GM19463 (cell line): ENCODE measurements at regions not wholly inside any gene's neighbourhood (a gene's known extent, or its start where the extent isn't known, plus 50 kb on each side); places are given as distances from the start of the nearest gene placed in this dataset.
"Not testable (repeated sequence)": the region's sequence is repeated elsewhere in the genome, so short reads cannot be mapped to it uniquely, and the experiment has no call there.

Source experiments
- ATAC-seq: cut with Tn5 transposase; IDR thresholded peaks from one replicate; pipeline ENCODE4 v1.9.1; 2021; ENCODE audit warnings: mild to moderate bottlenecking, moderate library complexity; ENCODE audit not compliant: unreplicated experiment

DNA sequence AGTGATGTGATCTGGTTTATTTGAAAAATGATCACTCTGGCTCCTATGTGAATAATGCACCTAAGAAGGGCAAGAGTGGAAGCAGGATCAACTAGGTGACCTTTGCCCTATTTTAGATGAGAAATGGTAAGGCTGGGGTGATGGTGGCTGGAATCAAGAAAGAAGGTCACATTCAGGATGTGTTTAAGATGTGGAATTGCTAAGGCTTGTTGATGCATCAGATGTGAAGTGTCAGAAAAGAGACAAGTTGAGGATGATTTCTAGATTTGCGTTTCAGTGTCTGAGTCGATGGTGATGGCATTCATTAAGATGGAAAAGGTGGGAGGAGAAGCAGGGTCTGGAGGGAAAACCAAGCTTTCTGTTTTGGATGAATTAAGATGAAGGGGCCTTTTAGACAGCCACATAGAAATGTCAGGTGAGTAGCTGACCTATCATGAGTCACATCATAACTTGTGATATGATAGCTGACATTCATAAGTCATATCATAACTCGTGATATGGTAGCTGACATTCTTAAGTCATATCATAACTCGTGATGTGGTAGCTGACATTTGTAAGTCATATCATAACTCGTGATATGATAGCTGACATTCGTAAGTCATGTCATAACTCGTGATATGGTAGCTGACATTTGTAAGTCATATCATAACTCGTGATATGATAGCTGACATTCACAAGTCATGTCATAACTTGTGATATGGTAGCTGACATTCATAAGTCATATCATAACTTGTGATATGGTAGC is 101.2 kb upstream of the SEC11C start:
- ATAC-seq: no peak

DNA sequence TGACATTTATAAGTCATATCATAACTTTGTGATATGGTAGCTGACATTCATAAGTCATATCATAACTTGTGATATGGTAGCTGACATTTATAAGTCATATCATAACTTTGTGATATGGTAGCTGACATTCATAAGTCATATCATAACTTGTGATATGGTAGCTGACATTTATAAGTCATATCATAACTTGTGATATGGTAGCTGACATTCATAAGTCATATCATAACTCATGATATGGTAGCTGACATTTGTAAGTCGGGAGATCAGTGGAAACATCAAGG is 100.7 kb upstream of the SEC11C start:
- ATAC-seq: not testable (repeated sequence)

DNA sequence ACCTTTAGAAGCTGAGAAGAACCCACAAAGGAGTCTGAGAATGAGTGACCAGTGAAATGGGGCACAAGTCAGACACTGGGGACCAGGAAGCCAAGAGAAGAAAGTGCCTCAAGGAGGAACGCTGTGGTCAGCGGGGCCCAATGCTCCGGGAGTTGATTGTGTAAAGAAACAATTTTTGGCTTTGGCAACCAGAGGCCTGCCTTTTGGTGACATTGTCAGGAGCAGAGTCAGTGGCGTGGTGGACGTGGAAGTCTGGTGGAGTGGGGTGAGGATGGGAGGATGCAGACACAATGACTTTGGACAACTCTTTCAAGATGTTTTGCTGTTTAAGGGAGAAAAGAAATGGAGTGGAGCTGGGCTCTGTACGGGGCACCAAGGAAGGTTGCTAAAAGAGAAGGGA is 100.2 kb upstream of the SEC11C start:
- no peak for ATAC-seq

DNA sequence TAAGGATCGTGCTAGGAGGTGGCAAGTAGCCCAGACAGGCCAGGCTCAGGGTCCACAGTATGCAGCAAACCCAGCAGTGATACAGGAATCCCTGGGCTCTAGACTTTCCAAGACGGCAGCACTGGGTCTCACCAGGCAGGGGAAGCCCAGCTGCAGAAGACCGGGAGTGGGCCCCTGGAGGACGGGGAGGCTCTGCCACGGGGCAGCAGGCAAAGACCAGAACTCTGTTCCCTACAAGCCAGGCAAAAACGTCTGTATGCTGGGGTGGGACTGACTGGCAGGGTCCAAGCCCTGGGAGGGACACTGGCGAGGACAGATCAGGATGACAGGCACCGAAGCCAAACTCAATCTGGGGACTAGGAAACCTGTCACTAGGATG is 98.9 kb upstream of the SEC11C start:
- ATAC-seq: no peak

DNA sequence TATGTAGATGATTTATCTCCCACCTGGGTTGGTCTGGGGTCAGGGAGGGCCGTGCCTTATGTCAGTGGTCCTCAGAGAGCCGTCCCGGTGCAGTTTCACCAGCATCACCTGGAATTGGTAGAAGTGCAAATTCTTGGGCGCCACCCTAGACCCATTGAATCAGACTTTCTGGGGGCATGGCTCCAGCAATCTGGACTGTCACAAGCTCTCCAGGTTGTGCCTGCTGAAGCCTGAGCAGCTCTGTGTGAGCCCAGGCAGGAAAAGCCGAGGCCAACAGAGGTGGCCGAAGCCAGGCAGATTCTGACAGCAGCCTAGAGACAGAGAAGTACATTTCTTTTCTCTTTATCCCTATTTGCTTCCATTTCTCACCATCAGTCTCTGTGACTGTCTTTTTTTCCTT is 98.4 kb upstream of the SEC11C start:
- ATAC-seq: no peak

DNA sequence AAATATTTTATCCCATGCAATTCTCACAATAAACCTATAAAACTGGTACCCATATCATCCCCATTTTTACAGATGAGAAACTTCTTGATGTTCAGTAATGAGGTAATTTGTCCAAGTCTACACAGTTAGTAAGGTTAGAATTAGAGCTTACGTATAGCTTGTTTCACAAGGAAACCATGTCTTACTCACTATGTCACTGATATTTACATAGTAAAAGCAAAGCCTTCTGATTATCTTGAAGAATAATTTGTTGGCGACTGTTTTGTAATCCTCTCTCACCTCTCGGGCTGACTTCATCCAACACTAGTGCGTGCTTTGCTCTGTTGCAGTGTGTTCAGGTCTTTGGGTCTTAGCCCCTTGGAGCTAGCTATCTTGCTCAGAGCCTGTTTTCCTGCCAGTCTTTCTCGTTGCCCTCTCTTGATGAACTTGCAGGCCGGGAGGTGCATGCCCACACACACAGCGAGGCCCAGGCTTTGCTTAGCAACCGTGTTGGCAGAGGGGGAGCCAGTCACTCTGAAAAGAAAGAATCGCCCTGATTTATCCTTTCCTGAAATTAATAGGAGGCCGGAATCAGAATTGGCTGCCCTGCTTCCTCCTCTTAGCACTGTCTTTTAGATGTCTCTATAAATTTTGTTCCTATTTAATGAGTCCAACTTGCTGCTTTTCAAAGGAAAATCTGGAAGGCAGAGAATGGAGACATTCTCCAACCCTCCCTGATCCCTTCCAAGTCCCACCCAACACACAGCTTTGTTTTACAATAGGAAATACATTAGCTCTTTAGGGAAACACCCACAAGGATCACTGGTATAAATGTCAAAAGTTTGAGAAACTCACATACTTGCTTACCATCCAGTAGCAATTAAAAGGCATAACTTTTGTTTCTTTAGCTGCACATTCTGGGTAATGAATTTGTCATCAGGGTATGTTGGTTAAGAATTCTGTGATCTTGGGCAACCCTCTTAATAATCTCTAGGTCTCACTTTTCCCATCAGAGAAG is 97.6 kb upstream of the SEC11C start:
- ATAC-seq: no peak

DNA sequence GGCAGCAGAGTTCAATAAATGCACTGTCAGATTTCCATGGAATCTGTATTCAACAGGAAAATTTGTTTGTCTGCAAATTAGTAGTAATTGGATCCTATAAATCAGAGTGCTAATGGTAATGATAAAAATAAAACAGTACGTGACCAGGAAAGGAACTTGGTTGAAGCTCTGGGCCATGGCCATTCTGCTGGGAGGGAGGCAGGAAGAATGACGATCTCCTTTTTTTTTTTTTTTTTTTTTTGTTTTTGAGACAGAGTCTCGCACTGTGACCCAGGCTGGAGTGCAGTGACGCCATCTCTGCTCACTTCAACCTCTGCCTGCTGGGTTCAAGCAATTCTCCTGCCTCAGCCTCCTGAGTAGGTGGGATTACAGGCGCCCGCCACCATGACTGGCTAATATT is 94.8 kb upstream of the SEC11C start:
- ATAC-seq: no peak

DNA sequence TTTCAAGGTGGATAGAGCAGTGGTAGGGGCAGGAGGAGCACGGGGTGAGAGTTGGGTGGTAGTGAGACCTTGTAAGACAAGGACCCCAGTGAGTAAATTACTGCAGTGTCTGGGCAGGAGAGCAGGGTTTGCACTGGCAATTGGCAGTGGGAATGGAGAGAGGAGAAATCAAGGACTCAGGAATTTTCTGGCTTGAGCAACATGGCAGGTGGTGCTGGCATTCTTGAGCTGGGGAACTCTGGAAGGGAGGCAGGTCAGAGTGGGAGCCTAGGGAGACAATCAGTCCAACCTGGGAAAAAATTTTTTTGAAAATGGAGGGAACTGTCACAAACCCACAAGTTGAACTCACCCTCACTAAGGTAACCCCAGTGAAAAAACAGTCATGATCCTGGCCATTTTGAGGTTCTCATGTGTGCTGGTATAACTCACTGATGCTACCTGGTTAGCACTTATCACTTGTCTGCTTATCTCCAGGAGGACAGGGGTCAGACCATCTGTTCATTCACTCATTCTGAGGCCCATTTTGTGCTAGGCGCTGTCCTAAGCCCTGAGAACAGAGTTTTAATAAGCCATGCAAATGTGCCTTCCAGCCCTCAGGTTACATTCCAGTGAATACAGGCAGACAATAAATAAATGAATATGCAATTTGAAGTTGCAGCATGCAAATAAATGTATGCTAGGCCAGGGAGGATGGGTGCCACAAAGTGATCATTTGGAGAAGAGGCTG is 92.2 kb upstream of the SEC11C start:
- no peak for ATAC-seq

DNA sequence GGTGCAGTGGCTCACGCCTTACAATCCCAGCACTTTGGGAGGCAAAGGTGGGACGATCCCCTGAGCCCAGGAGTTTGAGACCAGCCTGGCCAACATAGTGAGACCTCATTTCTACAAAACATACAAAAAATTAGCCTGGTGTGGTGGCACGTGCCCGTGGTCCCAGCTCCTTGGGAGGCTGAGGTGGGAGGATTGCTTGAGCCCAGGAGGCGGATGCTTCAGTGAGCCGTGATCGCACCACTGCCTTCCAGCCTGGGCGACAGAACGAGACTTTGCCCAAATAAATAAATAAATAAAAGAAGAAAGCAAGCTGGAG is 91.7 kb upstream of the SEC11C start:
- no peak for ATAC-seq

DNA sequence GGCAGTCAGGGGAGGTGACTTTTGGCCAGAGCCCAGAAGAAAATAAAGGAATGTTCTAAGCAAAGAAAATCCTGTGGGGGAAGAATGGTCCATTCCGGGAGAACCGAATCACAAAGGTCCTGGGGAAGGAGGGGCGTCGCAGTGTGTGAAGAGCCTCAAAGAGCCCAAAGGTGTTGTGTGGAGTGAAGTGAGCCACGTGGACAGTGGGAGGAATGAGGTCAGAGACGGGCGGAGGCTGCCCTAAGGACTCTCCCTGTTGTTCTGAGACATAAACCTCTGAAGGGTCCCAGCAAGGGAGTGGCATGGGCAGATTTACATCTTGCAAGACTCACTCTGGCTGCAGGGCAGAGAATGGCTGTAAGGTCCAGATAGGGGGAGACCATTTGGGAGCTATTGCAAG is 91.3 kb upstream of the SEC11C start:
- ATAC-seq: no peak

DNA sequence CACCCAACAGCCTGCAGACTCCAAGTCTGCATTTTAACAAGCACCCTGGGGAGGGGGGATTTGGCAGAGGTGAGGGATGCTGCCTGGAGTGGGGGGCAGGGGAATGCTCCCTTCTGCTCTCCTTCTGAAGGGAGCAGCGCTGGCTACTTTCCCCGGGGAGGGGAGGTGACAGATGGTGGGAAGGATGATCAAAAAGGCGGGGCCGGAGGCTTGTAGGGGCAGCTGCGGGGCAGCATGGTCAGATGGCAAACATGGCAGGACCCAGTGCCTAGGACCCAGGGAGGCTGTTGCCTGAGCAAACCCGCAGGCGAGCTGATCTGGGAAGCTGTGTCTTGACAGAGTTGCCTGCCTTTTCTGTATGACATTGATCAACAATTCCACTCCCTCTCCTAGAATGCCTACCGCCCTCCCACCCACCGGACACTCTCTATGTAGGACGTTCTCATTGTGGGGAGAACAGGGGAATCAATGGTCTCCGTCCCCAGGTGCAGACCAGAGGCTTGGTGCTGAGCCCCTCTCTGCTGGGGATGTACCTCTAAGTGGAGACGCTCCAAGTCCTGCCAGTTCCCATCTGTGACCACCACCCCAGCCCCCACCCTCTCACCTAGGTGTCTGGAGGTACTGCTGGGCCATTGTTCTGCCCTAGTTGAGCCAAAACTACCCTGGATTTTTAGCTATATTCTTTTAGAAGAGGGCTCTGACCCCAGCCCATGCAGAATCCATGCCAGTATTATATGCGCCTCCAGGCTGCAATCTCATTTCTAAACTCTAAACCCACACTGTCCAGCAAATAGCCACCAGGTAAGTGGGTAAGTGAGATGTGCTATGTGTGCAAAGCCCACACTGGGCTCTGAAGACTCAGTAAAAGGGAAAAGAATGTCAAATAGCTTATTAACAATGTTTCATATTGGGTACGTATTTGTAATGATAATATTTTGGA is 89.7 kb upstream of the SEC11C start:
- ATAC-seq: no peak

DNA sequence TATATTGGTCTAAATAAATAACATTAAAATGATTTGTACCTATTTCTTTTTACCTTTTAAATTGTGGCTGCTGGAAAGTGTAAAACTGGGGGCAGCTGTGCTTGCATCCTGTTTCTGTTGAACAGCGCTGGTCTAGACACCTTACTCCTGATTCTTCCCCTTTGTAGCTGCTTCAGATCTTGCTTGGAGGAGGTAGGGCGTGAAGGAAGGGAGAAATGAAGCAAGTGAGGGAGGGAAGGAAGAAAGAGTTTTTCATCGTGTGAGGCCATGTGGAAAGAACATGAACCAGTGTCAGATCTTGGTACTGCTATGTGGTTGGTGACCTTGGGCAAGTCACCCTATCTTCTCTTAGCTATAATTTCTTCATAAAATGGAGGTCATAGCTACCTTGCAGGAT is 89.0 kb upstream of the SEC11C start:
- no peak for ATAC-seq

DNA sequence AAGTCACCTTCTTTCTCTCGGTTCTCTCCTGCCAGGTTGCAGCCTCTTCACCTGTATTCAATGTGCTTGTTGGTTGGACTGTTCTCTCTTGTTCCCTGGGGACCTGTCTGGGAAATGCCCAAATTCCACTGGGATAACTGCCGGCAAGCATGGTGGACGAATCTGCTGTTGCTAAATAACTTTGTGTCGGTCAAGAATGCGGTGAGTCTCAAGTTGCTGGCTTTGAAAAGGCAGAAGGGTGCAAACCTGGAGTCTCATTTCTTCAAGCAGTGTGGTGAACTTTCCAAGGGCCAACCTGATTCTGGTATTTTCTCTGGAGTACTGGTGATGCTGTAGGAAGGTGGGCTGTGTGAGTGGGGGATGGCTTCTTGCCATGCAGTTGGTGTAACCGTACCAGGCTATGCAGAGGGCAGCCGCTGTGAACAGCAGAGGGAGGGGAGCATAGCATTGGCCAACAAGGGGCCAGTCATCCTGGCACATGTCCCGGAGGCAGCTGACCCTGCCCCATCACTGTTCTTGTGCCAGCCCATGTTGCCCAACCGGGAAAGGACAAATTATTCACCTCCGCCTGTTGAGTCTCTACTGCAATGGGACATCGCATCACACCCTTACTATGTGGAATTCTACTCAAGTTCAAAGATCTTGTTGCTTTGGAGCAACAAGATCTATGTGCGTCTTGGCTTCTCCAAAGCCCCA is 88.1 kb upstream of the SEC11C start:
- ATAC-seq: no peak

DNA sequence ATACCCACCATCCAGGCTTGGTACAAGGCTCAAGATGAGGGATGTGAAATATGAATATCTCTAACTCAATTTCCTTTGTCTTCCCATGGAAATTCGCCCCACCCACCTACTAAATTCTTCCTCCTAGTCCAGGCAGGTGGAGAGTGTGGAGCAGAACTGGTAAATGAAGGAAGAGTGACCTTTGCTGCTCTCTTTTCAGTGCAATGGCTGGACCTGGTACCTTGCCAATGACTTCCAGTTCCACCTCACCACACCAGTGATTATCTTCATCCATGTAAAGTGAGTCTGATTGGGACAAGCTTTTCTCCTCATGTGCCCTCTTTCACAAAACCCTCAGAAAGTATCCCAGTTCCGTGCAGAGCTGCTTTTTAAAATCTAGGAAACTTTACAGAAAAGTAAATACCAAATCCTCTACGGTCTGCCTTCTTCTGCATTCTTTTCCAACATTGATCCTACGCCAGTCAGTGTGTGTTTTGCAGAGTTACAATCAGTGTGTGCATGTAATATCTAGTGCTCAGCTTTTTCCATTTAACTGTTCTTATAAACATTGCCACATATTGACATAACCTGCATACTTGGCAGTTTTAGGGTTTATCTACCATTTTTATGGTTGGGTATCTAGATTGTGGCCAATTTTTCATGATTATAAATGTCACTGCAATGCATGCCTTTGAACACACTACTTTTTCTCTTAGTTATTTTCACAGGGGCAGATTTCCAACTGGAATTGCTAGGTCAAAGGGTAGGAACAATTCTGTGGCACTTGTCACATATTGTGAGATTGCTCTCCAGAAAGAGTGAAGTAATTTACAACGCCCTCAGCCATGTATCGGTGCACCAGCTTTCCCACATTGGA is 86.5 kb upstream of the SEC11C start:
- ATAC-seq: no peak

DNA sequence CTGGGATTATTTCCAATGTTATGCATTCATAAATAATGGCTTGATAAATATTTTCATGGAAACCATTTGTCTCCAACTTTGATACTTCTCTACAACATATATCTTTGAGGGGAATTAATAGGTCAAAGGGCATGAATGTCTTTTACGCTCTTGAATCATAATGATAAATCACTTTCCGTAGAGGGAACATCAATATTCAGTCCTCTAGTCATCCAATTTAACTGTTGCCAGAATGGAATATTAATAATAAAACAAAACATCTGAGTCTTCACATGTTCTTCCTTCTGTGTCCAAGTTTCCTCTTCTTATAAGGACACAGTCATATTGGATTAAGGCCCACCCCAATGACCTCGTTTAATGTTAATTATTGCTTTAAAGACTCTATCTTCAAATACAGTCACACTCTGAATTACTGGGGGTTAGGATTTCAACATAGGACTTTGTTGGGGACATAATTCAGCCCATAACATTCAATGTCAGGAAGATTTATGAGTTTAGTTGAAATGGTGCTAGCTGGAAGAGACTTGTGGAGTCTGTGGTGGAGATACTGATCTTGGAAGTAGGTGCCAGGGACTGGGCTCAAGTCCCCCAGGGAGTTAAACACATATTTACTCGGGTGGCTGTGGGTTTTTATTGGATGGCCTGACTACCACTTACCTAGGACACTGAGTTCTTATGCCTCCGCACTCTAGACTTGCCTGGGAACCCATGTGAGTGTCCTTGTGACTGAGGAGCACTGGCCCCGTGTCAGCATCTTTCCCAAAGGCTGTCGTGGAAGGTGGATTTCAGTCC is 85.0 kb upstream of the SEC11C start:
- no peak for ATAC-seq

DNA sequence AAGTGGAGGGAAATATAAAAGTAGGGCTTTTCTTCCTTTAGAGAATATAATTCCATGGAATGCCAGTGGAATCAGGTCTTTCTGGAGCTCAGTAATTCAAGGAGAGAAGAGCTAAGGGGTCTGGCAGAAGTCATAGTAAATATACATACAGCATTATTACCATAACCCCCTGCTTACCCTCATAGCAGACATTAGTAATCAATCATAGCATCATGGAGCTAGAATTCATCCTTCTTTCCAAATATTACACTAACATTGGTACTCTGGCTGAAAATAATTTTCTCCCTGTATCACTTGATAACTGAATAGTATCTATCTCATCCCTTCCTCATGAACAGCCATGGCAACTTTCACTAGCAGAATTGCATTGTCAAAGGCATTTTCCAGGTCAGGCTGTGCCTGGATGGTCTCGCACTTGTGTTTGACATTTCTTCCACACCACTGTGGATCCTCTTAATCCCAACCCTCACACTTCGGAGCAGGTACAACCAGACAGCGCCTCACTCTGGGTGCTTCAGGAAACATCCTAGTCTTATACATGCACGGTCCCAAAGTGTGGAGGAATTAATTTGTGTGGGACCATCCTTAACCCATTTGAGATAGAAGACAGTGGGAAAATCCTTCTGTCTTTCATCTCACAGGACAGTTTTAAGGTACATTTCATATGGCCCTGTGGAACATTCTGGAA is 84.2 kb upstream of the SEC11C start:
- ATAC-seq: no peak

DNA sequence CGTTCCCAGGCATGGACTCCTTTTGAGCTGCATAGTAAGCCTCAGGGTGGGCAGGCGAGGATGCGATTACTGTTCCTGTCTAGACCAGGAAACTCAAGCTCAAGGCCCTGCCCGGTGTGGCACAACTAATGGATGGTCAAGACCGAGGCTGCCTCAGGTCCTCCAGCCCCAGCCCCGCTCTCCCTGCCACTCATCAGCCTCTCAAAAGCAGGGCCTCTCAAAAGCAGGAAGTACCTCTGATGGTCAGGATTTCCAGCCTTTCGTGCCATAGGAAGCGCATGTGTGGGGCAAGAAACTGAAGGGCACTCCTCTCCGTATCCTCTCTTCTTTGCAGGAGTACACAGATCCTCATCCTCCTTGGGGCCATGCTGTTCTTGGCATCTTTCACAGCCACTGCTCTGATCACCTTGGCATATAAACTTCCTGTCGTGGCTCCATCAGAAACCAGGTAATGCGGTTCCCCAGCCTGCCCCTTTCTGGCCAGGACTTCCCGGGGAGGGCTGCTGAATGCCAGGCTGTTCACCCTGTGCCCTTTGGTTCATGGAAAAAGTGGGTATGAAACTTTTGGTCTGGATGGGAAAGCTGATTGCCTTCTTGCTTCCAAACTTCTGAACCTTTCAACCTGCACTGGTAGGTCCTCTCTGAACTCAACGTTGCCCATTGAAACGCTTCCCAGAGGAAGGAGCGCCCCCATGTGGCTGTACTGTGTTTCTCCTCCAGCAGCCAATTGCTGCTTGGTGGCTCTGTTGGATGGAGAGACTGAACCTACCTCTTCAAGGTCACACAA is 82.8 kb upstream of the SEC11C start:
- no peak for ATAC-seq
